ENCODE measurements at regions not wholly inside any gene's neighbourhood (a gene's known extent, or its start where the extent isn't known, plus 50 kb on each side); places are given as distances from the start of the nearest gene placed in this dataset.

- no peaks in the 10 kb centered on the region for H3K4me1 ChIP-seq (ENCODE audit: control insufficient read depth in 3 of 3, insufficient read depth in 2 of 3, low read depth in 1 of 3, low read length in 2 of 3)
- 77 to 83% (median 78%) methylated on average over 3 of the region's 3 CpGs for WGBS, 3 donors
- H3K4me3 ChIP-seq (ENCODE audit: low read depth in 1 of 3, low read length in 3 of 3) = no peak overlapping the region
- H3K36me3 ChIP-seq (ENCODE audit: control insufficient read depth in 3 of 3, insufficient read depth in 2 of 3, low read depth in 1 of 3, low read length in 3 of 3) = no peaks in the 10 kb centered on the region
- DNase-seq (no peak), FAIRE-seq (no peak)
- no peaks in the 10 kb centered on the region for H3K27me3 ChIP-seq (ENCODE audit: control insufficient read depth in 3 of 3, insufficient read depth in 3 of 3, low read length in 3 of 3)
- no peak overlapping the region for H3K27ac ChIP-seq (ENCODE audit: low read depth in 1 of 3, low read length in 2 of 3)
- peaks cover 0 to 3% of the 10 kb centered on the region in 2 donors for H3K9me3 ChIP-seq (ENCODE audit: control insufficient read depth in 2 of 2, insufficient read depth in 1 of 2, low read depth in 1 of 2, low read length in 1 of 2)
Observed at GRCh38 chr3:176401211-176401610, 796.1 kb downstream of the TBL1XR1 start.

DNA sequence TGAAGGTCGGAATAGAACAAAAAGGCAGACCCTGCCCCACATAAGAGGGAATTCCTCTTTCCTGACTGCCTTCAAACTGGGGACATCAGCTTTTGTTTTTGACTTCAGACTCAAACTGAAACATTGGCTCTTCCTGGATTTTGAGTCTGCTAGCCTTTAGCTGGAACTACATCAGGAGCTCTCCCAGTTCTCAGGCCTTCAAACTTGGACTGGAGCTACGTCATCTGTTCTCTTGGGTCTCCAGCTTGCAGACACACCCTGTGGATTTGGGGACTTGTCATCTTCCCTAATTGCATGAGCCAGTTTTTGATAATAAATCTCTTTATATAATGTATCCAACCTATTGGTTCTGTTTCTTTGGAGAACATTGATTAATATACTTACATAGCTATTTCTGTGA, 798.1 kb downstream of the TBL1XR1 start:
- no peak for FAIRE-seq
- Histone ChIP-seq H3K36me3 (ENCODE audit: control insufficient read depth in 3 of 3, insufficient read depth in 2 of 3, low read depth in 1 of 3, low read length in 3 of 3) (no peaks in the 10 kb centered on the region), H3K4me3 (ENCODE audit: low read depth in 1 of 3, low read length in 3 of 3) (no peak overlapping the region), H3K4me1 (ENCODE audit: control insufficient read depth in 3 of 3, insufficient read depth in 2 of 3, low read depth in 1 of 3, low read length in 2 of 3) (no peaks in the 10 kb centered on the region), H3K9me3 (ENCODE audit: control insufficient read depth in 2 of 2, insufficient read depth in 1 of 2, low read depth in 1 of 2, low read length in 1 of 2) (peaks cover 0 to 3% of the 10 kb centered on the region in 2 donors), H3K27me3 (ENCODE audit: control insufficient read depth in 3 of 3, insufficient read depth in 3 of 3, low read length in 3 of 3) (no peaks in the 10 kb centered on the region), H3K27ac (ENCODE audit: low read depth in 1 of 3, low read length in 2 of 3) (no peak overlapping the region)
- WGBS, 3 donors = 64 to 73% (median 72%) methylated on average over 2 of the region's 2 CpGs
- DNase-seq = no peak

DNA sequence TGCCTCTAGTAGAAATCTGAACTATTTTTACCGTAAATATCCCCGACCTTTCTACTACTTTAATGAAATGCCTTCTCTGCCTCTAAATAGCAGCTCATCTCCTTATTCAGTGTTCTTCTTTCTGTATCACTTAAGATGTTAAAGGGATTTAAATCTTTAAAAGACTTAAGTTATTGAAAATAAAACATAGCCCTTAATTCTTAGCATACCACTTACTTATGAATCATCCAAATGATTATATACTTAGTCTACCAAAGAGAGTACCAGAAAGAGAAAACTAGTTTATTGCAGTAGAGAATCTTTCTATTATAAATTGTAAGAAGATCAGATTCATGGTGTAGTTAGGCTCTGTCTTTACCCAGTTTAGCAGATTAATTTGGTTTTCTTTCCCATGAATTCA, 802.0 kb downstream of the TBL1XR1 start:
- FAIRE-seq (no peak), DNase-seq (no peak)
- H3K27ac ChIP-seq (ENCODE audit: low read depth in 1 of 3, low read length in 2 of 3) = no peak overlapping the region
- no peaks in the 10 kb centered on the region for H3K4me1 ChIP-seq (ENCODE audit: control insufficient read depth in 3 of 3, insufficient read depth in 2 of 3, low read depth in 1 of 3, low read length in 2 of 3)
- H3K36me3 ChIP-seq (ENCODE audit: control insufficient read depth in 3 of 3, insufficient read depth in 2 of 3, low read depth in 1 of 3, low read length in 3 of 3) = no peaks in the 10 kb centered on the region
- H3K9me3 ChIP-seq (ENCODE audit: control insufficient read depth in 2 of 2, insufficient read depth in 1 of 2, low read depth in 1 of 2, low read length in 1 of 2) = peaks cover 0 to 3% of the 10 kb centered on the region in 2 donors
- no peaks in the 10 kb centered on the region for H3K27me3 ChIP-seq (ENCODE audit: control insufficient read depth in 3 of 3, insufficient read depth in 3 of 3, low read length in 3 of 3)
- H3K4me3 ChIP-seq (ENCODE audit: low read depth in 1 of 3, low read length in 3 of 3) = no peak overlapping the region
- 86 to 96% (median 90%) methylated on average over 2 of the region's 2 CpGs for WGBS, 3 donors

- Histone ChIP-seq H3K4me3 (ENCODE audit: low read depth in 1 of 3, low read length in 3 of 3) (no peak overlapping the region), H3K27ac (ENCODE audit: low read depth in 1 of 3, low read length in 2 of 3) (no peak overlapping the region), H3K4me1 (ENCODE audit: control insufficient read depth in 3 of 3, insufficient read depth in 2 of 3, low read depth in 1 of 3, low read length in 2 of 3) (no peaks in the 10 kb centered on the region), H3K9me3 (ENCODE audit: control insufficient read depth in 2 of 2, insufficient read depth in 1 of 2, low read depth in 1 of 2, low read length in 1 of 2) (no peaks in the 10 kb centered on the region), H3K36me3 (ENCODE audit: control insufficient read depth in 3 of 3, insufficient read depth in 2 of 3, low read depth in 1 of 3, low read length in 3 of 3) (no peaks in the 10 kb centered on the region), H3K27me3 (ENCODE audit: control insufficient read depth in 3 of 3, insufficient read depth in 3 of 3, low read length in 3 of 3) (no peaks in the 10 kb centered on the region)
- DNase-seq = no peak
- no peak for FAIRE-seq
- 48 to 50% (median 48%) methylated on average over 2 of the region's 2 CpGs for WGBS, 3 donors
Observed at GRCh38 chr3:176378789-176379188, 818.5 kb downstream of the TBL1XR1 start.

- no peaks in the 10 kb centered on the region for H3K4me1 ChIP-seq (ENCODE audit: control insufficient read depth in 3 of 3, insufficient read depth in 2 of 3, low read depth in 1 of 3, low read length in 2 of 3)
- no peak overlapping the region for H3K27ac ChIP-seq (ENCODE audit: low read depth in 1 of 3, low read length in 2 of 3)
- FAIRE-seq = no peak
- DNase-seq = no peak
- no peaks in the 10 kb centered on the region for H3K36me3 ChIP-seq (ENCODE audit: control insufficient read depth in 3 of 3, insufficient read depth in 2 of 3, low read depth in 1 of 3, low read length in 3 of 3)
- no peak overlapping the region for H3K4me3 ChIP-seq (ENCODE audit: low read depth in 1 of 3, low read length in 3 of 3)
- H3K9me3 ChIP-seq (ENCODE audit: control insufficient read depth in 2 of 2, insufficient read depth in 1 of 2, low read depth in 1 of 2, low read length in 1 of 2) = no peaks in the 10 kb centered on the region
- H3K27me3 ChIP-seq (ENCODE audit: control insufficient read depth in 3 of 3, insufficient read depth in 3 of 3, low read length in 3 of 3) = no peaks in the 10 kb centered on the region
Observed at GRCh38 chr3:176376531-176376930, 820.8 kb downstream of the TBL1XR1 start.

DNA sequence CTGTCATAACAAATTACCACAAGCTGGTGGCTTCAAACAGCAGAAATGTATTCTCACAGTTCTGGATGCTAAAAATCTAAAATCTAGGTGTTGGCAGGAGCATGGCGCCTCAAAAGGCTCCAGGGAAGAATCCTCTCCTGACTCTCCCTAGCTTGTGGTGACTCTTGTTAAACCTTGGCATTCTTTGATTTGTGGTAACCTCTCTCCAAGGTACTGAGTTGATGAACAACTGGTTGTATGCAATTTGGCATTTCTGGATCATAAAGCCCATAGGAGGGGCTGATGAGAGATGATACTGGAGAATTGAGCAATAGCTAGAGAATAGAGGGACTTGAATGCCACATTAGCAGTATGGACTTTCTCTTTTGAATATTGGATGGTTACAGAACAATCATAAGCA, 821.8 kb downstream of the TBL1XR1 start:
- Histone ChIP-seq H3K27ac (ENCODE audit: low read depth in 1 of 3, low read length in 2 of 3) (no peak overlapping the region), H3K36me3 (ENCODE audit: control insufficient read depth in 3 of 3, insufficient read depth in 2 of 3, low read depth in 1 of 3, low read length in 3 of 3) (no peaks in the 10 kb centered on the region), H3K27me3 (ENCODE audit: control insufficient read depth in 3 of 3, insufficient read depth in 3 of 3, low read length in 3 of 3) (no peaks in the 10 kb centered on the region), H3K4me1 (ENCODE audit: control insufficient read depth in 3 of 3, insufficient read depth in 2 of 3, low read depth in 1 of 3, low read length in 2 of 3) (no peaks in the 10 kb centered on the region), H3K9me3 (ENCODE audit: control insufficient read depth in 2 of 2, insufficient read depth in 1 of 2, low read depth in 1 of 2, low read length in 1 of 2) (no peaks in the 10 kb centered on the region), H3K4me3 (ENCODE audit: low read depth in 1 of 3, low read length in 3 of 3) (no peak overlapping the region)
- DNase-seq = no peak
- FAIRE-seq = no peak
- WGBS, 3 donors = 76 to 97% (median 88%) methylated on average over 1 of the region's 1 CpG

GRCh38 chr3:176362191-176362731, 835.0 kb downstream of the TBL1XR1 start:
- H3K4me1 ChIP-seq (ENCODE audit: control insufficient read depth in 3 of 3, insufficient read depth in 2 of 3, low read depth in 1 of 3, low read length in 2 of 3) = no peaks in the 10 kb centered on the region
- no peaks in the 10 kb centered on the region for H3K9me3 ChIP-seq (ENCODE audit: control insufficient read depth in 2 of 2, insufficient read depth in 1 of 2, low read depth in 1 of 2, low read length in 1 of 2)
- H3K36me3 ChIP-seq (ENCODE audit: control insufficient read depth in 3 of 3, insufficient read depth in 2 of 3, low read depth in 1 of 3, low read length in 3 of 3) = no peaks in the 10 kb centered on the region
- DNase-seq (no peak), FAIRE-seq (no peak)
- 89 to 94% (median 93%) methylated on average over 38 to 45 of the region's 45 CpGs for WGBS, 3 donors
- no peak overlapping the region for H3K4me3 ChIP-seq (ENCODE audit: low read depth in 1 of 3, low read length in 3 of 3)
- H3K27me3 ChIP-seq (ENCODE audit: control insufficient read depth in 3 of 3, insufficient read depth in 3 of 3, low read length in 3 of 3) = no peaks in the 10 kb centered on the region
- no peak overlapping the region for H3K27ac ChIP-seq (ENCODE audit: low read depth in 1 of 3, low read length in 2 of 3)

- Histone ChIP-seq H3K27me3 (ENCODE audit: control insufficient read depth in 3 of 3, insufficient read depth in 3 of 3, low read length in 3 of 3) (no peaks in the 10 kb centered on the region), H3K4me3 (ENCODE audit: low read depth in 1 of 3, low read length in 3 of 3) (no peak overlapping the region), H3K9me3 (ENCODE audit: control insufficient read depth in 2 of 2, insufficient read depth in 1 of 2, low read depth in 1 of 2, low read length in 1 of 2) (no peaks in the 10 kb centered on the region), H3K36me3 (ENCODE audit: control insufficient read depth in 3 of 3, insufficient read depth in 2 of 3, low read depth in 1 of 3, low read length in 3 of 3) (no peaks in the 10 kb centered on the region), H3K4me1 (ENCODE audit: control insufficient read depth in 3 of 3, insufficient read depth in 2 of 3, low read depth in 1 of 3, low read length in 2 of 3) (no peaks in the 10 kb centered on the region), H3K27ac (ENCODE audit: low read depth in 1 of 3, low read length in 2 of 3) (no peak overlapping the region)
- DNase-seq (no peak), FAIRE-seq (no peak)
- 73 to 80% (median 77%) methylated on average over 3 of the region's 3 CpGs for WGBS, 3 donors
Observed at GRCh38 chr3:176359211-176359610, 838.1 kb downstream of the TBL1XR1 start.

DNA sequence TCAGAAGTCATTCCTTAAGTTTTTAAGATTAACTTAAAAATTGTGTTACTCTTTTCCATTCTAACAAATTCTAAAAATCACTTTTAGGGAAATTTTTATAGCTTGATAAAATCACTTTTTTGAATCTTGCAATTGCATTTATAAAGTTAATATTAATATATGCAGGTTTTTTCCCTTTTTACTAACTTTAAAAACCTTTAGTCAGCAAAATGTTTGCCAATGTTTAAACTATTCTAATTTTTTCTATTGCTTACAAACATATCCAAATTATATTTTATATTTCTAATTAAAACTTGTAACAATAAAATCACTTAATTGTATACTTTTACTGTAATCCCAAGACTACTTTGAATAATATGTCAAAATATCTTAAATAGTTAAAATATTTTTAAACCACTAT, 839.4 kb downstream of the TBL1XR1 start:
- H3K4me1 ChIP-seq (ENCODE audit: control insufficient read depth in 3 of 3, insufficient read depth in 2 of 3, low read depth in 1 of 3, low read length in 2 of 3) = no peaks in the 10 kb centered on the region
- no peaks in the 10 kb centered on the region for H3K27me3 ChIP-seq (ENCODE audit: control insufficient read depth in 3 of 3, insufficient read depth in 3 of 3, low read length in 3 of 3)
- no peak overlapping the region for H3K27ac ChIP-seq (ENCODE audit: low read depth in 1 of 3, low read length in 2 of 3)
- H3K36me3 ChIP-seq (ENCODE audit: control insufficient read depth in 3 of 3, insufficient read depth in 2 of 3, low read depth in 1 of 3, low read length in 3 of 3) = no peaks in the 10 kb centered on the region
- no peaks in the 10 kb centered on the region for H3K9me3 ChIP-seq (ENCODE audit: control insufficient read depth in 2 of 2, insufficient read depth in 1 of 2, low read depth in 1 of 2, low read length in 1 of 2)
- H3K4me3 ChIP-seq (ENCODE audit: low read depth in 1 of 3, low read length in 3 of 3) = no peak overlapping the region
- no peak for FAIRE-seq
- no peak for DNase-seq
